ENCODE measurements at regions not wholly inside any gene's neighbourhood (a gene's known extent, or its start where the extent isn't known, plus 50 kb on each side); places are given as distances from the start of the nearest gene placed in this dataset.
A peak's percentile ranks its signal among the peaks of the same experiment; 100 is the strongest.
"Not testable (repeated sequence)": the region's sequence is repeated elsewhere in the genome, so short reads cannot be mapped to it uniquely, and the experiment has no call there.

DNA sequence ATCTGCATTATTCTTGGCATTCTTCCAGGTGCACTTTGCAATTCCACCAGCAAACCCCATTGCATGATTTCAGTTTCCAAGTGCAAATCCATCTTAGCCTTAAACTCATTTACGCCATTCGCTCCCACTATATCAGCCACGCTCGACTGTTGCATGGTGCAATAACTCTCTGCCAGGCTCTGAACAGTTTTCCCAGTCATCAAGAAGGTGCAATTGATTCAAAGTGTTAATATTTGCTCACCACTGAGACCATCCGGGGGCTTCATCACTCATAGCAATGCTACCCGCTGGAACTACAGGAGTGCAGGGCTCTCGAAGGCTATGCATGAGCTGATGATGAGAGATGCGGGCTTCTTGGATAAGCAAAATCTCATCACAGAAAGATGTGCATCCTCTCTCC, 488.2 kb downstream of the OMA1 start:
- intact Hi-C loops (cut with DNase I): no loop called here
- H3K27me3 ChIP-seq: peaks cover 0 to 4% (median 0%) of the 10 kb centered on the region in 4 donors
- H3K36me3 ChIP-seq: no peaks in the 10 kb centered on the region
- TF ChIP-seq POLR2A (IDR thresholded peaks at IDR 0.05): no peak
- TF ChIP-seq, protein P1, sequence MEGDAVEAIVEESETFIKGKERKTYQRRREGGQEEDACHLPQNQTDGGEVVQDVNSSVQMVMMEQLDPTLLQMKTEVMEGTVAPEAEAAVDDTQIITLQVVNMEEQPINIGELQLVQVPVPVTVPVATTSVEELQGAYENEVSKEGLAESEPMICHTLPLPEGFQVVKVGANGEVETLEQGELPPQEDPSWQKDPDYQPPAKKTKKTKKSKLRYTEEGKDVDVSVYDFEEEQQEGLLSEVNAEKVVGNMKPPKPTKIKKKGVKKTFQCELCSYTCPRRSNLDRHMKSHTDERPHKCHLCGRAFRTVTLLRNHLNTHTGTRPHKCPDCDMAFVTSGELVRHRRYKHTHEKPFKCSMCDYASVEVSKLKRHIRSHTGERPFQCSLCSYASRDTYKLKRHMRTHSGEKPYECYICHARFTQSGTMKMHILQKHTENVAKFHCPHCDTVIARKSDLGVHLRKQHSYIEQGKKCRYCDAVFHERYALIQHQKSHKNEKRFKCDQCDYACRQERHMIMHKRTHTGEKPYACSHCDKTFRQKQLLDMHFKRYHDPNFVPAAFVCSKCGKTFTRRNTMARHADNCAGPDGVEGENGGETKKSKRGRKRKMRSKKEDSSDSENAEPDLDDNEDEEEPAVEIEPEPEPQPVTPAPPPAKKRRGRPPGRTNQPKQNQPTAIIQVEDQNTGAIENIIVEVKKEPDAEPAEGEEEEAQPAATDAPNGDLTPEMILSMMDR (IDR thresholded peaks at IDR 0.05): no peak
- DNase-seq: no peak
- no peaks in the 10 kb centered on the region for H3K4me1 ChIP-seq
- no peak overlapping the region for H3K4me3 ChIP-seq
- H3K27ac ChIP-seq: no peak overlapping the region
- H3K9me3 ChIP-seq: no peaks in the 10 kb centered on the region
- WGBS, 2 donors: 73 to 86% methylated on average over 7 to 8 of the region's 8 CpGs

- intact Hi-C loops (cut with DNase I): no loop called here
- no peak for DNase-seq
- H3K4me3 ChIP-seq: no peak overlapping the region
- TF ChIP-seq POLR2A (IDR thresholded peaks at IDR 0.05): no peak
- TF ChIP-seq, protein P1 (IDR thresholded peaks at IDR 0.05): no peak
- no peaks in the 10 kb centered on the region for H3K36me3 ChIP-seq
- no peak overlapping the region for H3K27ac ChIP-seq
- H3K9me3 ChIP-seq: no peaks in the 10 kb centered on the region
- H3K27me3 ChIP-seq: peaks cover 0 to 4% (median 0%) of the 10 kb centered on the region in 4 donors
- no peaks in the 10 kb centered on the region for H3K4me1 ChIP-seq
These were observed 488.7 kb downstream of the OMA1 start for GRCh38 chr1:58057826-58058225.

- H3K4me1 ChIP-seq; H3K4me3 ChIP-seq; H3K9me3 ChIP-seq; H3K36me3 ChIP-seq; H3K27ac ChIP-seq; intact Hi-C loops (cut with DNase I); DNase-seq; H3K27me3 ChIP-seq: not testable (repeated sequence)
- WGBS, 2 donors: 72 to 75% methylated on average over 2 of the region's 2 CpGs
These were observed 495.3 kb downstream of the OMA1 start for GRCh38 chr1:58051187-58051586.

DNA sequence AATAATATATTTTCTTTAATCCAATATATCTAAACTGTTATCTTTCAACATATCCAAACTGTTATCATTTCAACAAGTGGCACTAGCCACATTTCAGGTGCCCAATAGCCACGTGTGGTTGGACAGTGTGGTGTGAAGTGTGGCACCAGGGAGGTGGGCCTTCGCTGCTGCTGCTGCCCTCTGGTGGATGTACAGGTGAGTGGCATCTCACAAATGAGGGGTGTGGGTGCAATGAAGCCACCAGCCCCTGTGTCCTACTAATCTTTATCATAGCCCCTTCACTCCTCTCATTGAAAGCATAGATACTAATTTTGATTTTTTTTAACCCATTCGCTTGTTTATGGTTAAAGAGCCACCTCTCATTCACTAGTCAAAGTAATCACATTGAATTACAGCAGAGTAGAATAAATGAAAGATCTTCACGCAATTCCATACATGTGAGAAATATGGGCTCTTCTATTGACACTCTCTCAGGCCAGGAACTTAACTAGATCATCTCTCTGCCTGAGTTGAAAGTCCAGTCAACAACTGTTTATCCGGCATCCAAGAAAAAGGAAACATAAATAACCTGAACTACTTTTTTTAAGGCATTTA, 499.2 kb downstream of the OMA1 start:
- WGBS, 2 donors: 58 to 62% methylated on average over 5 of the region's 5 CpGs
- no peak overlapping the region for H3K27ac ChIP-seq
- no peaks in the 10 kb centered on the region for H3K9me3 ChIP-seq
- no peaks in the 10 kb centered on the region for H3K4me1 ChIP-seq
- H3K4me3 ChIP-seq: no peak overlapping the region
- no peak for DNase-seq
- H3K36me3 ChIP-seq: no peaks in the 10 kb centered on the region
- TF ChIP-seq POLR2A (IDR thresholded peaks at IDR 0.05): no peak
- TF ChIP-seq, protein P1 (IDR thresholded peaks at IDR 0.05): peak in 5 of 6 experiments; percentile 44 to 58 (median 51)
- intact Hi-C loops (cut with DNase I): no loop called here
- H3K27me3 ChIP-seq: no peaks in the 10 kb centered on the region

DNA sequence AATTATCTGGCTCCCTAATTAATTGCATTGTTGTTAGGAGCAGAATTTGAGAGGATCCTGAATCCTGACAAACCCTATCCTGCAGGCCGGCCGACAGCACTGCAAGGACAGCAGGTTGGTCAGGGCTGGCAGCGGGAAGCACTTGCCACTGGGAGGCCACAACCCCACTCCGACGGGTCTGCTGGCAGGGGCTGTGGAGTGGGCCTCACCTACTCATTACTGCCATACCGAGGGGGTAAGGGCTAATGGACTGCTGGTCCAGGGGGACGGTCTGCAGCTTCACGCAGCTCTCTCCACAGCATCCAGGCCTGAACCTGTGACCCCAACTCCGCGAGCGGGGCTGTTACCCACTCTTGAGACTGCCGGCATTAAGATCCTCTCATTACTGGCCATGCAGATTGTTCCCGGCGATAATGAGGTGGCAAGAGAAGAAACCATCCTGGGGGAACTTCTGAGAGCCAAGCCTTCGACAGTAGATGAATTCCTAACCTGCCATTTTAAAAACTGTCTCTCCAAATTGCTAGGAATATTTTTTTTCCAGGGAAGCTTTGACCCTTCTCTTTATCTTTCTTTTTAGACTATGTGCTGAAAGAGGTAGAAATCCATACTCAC, 501.3 kb downstream of the OMA1 start:
- intact Hi-C loops (cut with DNase I): no loop called here

More for the DNA sequence above, 501.3 kb downstream of the OMA1 start:
- Histone ChIP-seq H3K4me1 (no peaks in the 10 kb centered on the region), H3K9me3 (no peaks in the 10 kb centered on the region), H3K27me3 (no peaks in the 10 kb centered on the region), H3K4me3 (no peak overlapping the region), H3K27ac (no peak overlapping the region), H3K36me3 (no peaks in the 10 kb centered on the region)
- TF ChIP-seq, protein P1 (IDR thresholded peaks at IDR 0.05): no peak
- TF ChIP-seq POLR2A (IDR thresholded peaks at IDR 0.05): no peak
- DNase-seq: no peak
- WGBS, 2 donors: 75 to 89% methylated on average over 11 to 15 of the region's 15 CpGs
